ENCODE measurements at regions not wholly inside any gene's neighbourhood (a gene's known extent, or its start where the extent isn't known, plus 50 kb on each side); places are given as distances from the start of the nearest gene placed in this dataset.

GRCh38 chr15:97522347-97522746 is 438.2 kb upstream of the ARRDC4 start:
- no peak for DNase-seq

- DNase-seq: no peak
These were observed 434.7 kb upstream of the ARRDC4 start for GRCh38 chr15:97525809-97526208.

- DNase-seq: no peak
These were observed 432.3 kb upstream of the ARRDC4 start for GRCh38 chr15:97528238-97528637.

- DNase-seq: no peak
These were observed 414.7 kb upstream of the ARRDC4 start for GRCh38 chr15:97545799-97546198.

- DNase-seq: no peak
These were observed 413.1 kb upstream of the ARRDC4 start for GRCh38 chr15:97547381-97547780.

- DNase-seq: no peak
These were observed 399.0 kb upstream of the ARRDC4 start for GRCh38 chr15:97561529-97561928.

- DNase-seq: no peak
These were observed 397.0 kb upstream of the ARRDC4 start for GRCh38 chr15:97563516-97563915.

- no peak for DNase-seq
These were observed 393.5 kb upstream of the ARRDC4 start for GRCh38 chr15:97566961-97567360.

GRCh38 chr15:97567411-97567810 is 393.1 kb upstream of the ARRDC4 start:
- no peak for DNase-seq

GRCh38 chr15:97576929-97577645 is 383.4 kb upstream of the ARRDC4 start:
- DNase-seq: no peak

GRCh38 chr15:97585408-97585807 is 375.1 kb upstream of the ARRDC4 start:
- DNase-seq: no peak

GRCh38 chr15:97592778-97593177 is 367.7 kb upstream of the ARRDC4 start:
- no peak for DNase-seq

GRCh38 chr15:97597801-97598200 is 362.7 kb upstream of the ARRDC4 start:
- DNase-seq: no peak

GRCh38 chr15:97598353-97598798 is 362.1 kb upstream of the ARRDC4 start:
- no peak for DNase-seq

- no peak for DNase-seq
These were observed 360.3 kb upstream of the ARRDC4 start for GRCh38 chr15:97600190-97600589.

GRCh38 chr15:97604677-97605076 is 355.8 kb upstream of the ARRDC4 start:
- DNase-seq: no peak

GRCh38 chr15:97615114-97615513 is 345.4 kb upstream of the ARRDC4 start:
- DNase-seq: no peak

- DNase-seq: no peak
These were observed 337.3 kb upstream of the ARRDC4 start for GRCh38 chr15:97623091-97623661.

GRCh38 chr15:97627634-97628033 is 332.9 kb upstream of the ARRDC4 start:
- no peak for DNase-seq

- no peak for DNase-seq
These were observed 314.7 kb upstream of the ARRDC4 start for GRCh38 chr15:97645758-97646157.

GRCh38 chr15:97648728-97649127 is 311.8 kb upstream of the ARRDC4 start:
- no peak for DNase-seq

- no peak for DNase-seq
These were observed 308.5 kb upstream of the ARRDC4 start for GRCh38 chr15:97652041-97652440.

- no peak for DNase-seq
These were observed 307.8 kb upstream of the ARRDC4 start for GRCh38 chr15:97652700-97653167.

GRCh38 chr15:97653896-97654295 is 306.6 kb upstream of the ARRDC4 start:
- no peak for DNase-seq
